HL-60 (cell line): ENCODE measurements at regions not wholly inside any gene's neighbourhood (a gene's known extent, or its start where the extent isn't known, plus 50 kb on each side); places are given as distances from the start of the nearest gene placed in this dataset.

Source experiments
- DNase-seq, 2 experiments: peaks; one replicate each; pipeline ENCODE4 v3.0.0-alpha.2; 2010 to 2020; ENCODE audit warnings: low read depth in 1 of 2, low spot score in 1 of 2
- H3K27ac ChIP-seq: fragments of 250-450 bp; sonication (Bioruptor Pico); replicated peaks from 2 replicates; pipeline ENCODE4 v1.5.1; 2020; ENCODE audit warnings: mild to moderate bottlenecking, moderate library complexity
- H3K27me3 ChIP-seq: fragments of 250-450 bp; sonication (Bioruptor Pico); 2 replicates; pipeline ENCODE4 v1.5.1; 2021; ENCODE audit warnings: mild to moderate bottlenecking, moderate library complexity; ENCODE audit not compliant: insufficient read depth, poor library complexity, severe bottlenecking
- H3K4me3 ChIP-seq: replicated peaks from 2 replicates; pipeline ENCODE4 v1.5.1; 2011; ENCODE audit warnings: mild to moderate bottlenecking, control low read depth, low read length; ENCODE audit not compliant: insufficient read depth
- CTCF ChIP-seq: IDR thresholded peaks from one replicate; pipeline ENCODE4 v1.5.1; 2011; ENCODE audit warnings: low read length, control low read depth, inconsistent platforms; ENCODE audit not compliant: insufficient read depth
- GABPA ChIP-seq: IDR thresholded peaks from 2 replicates; pipeline ENCODE4 v1.6.1; 2012; ENCODE audit warnings: low read depth
- POLR2AphosphoS5 ChIP-seq: IDR thresholded peaks from 2 replicates; pipeline ENCODE4 v1.6.1; 2012; ENCODE audit warnings: low read depth
- REST ChIP-seq: IDR thresholded peaks from 2 replicates; pipeline ENCODE4 v1.6.1; 2012; ENCODE audit warnings: low read depth; ENCODE audit not compliant: insufficient replicate concordance
- SPI1 ChIP-seq: IDR thresholded peaks from 2 replicates; pipeline ENCODE4 v1.6.1; 2012; ENCODE audit warnings: low read depth, mild to moderate bottlenecking, borderline replicate concordance

DNA sequence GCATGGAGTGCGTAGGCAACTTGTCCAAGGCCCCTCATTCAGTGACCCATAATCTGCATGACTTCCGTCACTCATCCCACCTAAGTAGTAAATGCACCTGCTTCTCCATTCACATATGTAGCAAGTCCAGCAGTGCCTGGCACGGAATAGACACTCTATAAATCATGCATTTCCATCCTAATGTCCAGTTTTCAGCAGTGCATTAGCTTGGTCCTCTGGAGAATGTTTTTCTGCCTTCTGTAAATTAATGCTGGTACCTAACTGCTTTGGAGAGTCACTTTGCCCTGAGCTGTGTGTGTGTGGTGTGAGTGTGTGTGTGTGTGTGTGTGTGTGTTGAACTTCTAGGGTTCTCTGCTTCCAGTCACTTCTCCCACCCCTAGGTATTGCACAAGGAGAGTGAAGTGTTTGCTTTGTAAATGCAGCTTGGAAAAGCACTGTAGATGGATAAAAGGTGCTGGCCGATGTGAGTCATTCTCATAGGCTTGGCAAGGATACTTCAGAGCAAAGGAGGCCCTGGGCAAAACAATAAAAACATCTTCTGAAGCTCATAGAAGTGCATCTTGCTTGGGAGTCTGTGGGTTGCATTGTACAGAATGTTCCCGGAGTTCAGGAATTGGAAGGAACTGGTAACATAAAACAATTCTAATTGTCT, 181.8 kb downstream of the KATNAL1 start:
- H3K27ac ChIP-seq: no peak overlapping the region
- TF ChIP-seq SPI1 (no peak), GABPA (no peak), REST (no peak), POLR2AphosphoS5 (no peak), CTCF (no peak)
- DNase-seq: no peak

GRCh38 chr13:30124131-30124768, 183.1 kb downstream of the KATNAL1 start:
- no peaks in the 10 kb centered on the region for H3K27me3 ChIP-seq
- H3K27ac ChIP-seq: no peak overlapping the region
- DNase-seq: no peak
- TF ChIP-seq GABPA (no peak), SPI1 (no peak), POLR2AphosphoS5 (no peak), REST (no peak)
- H3K4me3 ChIP-seq: no peak overlapping the region

More for the DNA sequence above, 181.8 kb downstream of the KATNAL1 start:
- no peak overlapping the region for H3K4me3 ChIP-seq
- H3K27me3 ChIP-seq: no peaks in the 10 kb centered on the region

GRCh38 chr13:30123575-30123974, 183.8 kb downstream of the KATNAL1 start:
- Histone ChIP-seq H3K27ac (no peak overlapping the region), H3K4me3 (no peak overlapping the region), H3K27me3 (no peaks in the 10 kb centered on the region)
- DNase-seq: no peak
- TF ChIP-seq CTCF (no peak), GABPA (no peak)

- Histone ChIP-seq H3K4me3 (no peak overlapping the region), H3K27ac (no peak overlapping the region), H3K27me3 (no peaks in the 10 kb centered on the region)
- TF ChIP-seq POLR2AphosphoS5: no peak
- TF ChIP-seq SPI1: no peak
- TF ChIP-seq CTCF: no peak
- no peak for TF ChIP-seq REST
- TF ChIP-seq GABPA: no peak
- no peak for DNase-seq
These were observed 185.7 kb downstream of the KATNAL1 start for GRCh38 chr13:30121666-30122065.
